Fibroblast of lung (primary cell): ENCODE measurements at regions not wholly inside any gene's neighbourhood (a gene's known extent, or its start where the extent isn't known, plus 50 kb on each side); places are given as distances from the start of the nearest gene placed in this dataset.

Experiments used
- DNase-seq, 2 donors: peaks; one replicate each; pipeline versions ENCODE4 v3.0.0 to v3.0.0-alpha.2; 2010; ENCODE audit warnings: low read depth in 2 of 2
- H2AFZ ChIP-seq: 2 replicates; pipeline ENCODE4 v1.5.1; 2012; ENCODE audit warnings: low read length, control low read depth, inconsistent platforms
- H3K27ac ChIP-seq: 2 replicates; pipeline ENCODE4 v1.5.1; 2011; ENCODE audit warnings: low read length, control low read depth; ENCODE audit not compliant: insufficient read depth
- H3K27me3 ChIP-seq: 2 replicates; pipeline ENCODE4 v1.5.1; 2011; ENCODE audit warnings: mild to moderate bottlenecking, low read length; ENCODE audit not compliant: control insufficient read depth, insufficient read depth
- H3K36me3 ChIP-seq: 2 replicates; pipeline ENCODE4 v1.5.1; 2011; ENCODE audit warnings: low read length; ENCODE audit not compliant: control insufficient read depth, insufficient read depth
- H3K4me1 ChIP-seq: 2 replicates; pipeline ENCODE4 v1.5.1; 2011; ENCODE audit warnings: low read length; ENCODE audit not compliant: control insufficient read depth, insufficient read depth; ENCODE audit errors: extremely low read depth
- H3K4me2 ChIP-seq: 2 replicates; pipeline ENCODE4 v1.5.1; 2011; ENCODE audit warnings: low read length, control low read depth; ENCODE audit not compliant: insufficient read depth; ENCODE audit errors: extremely low read depth
- H3K4me3 ChIP-seq, 4 experiments: fragments of 200-600 bp in 1 of 4; sonication (generic) in 1 of 4; replicated peaks in 1 of 4; 2 replicates each; pipeline ENCODE4 v1.5.1; 2011 to 2016; ENCODE audit warnings: low read length in 4 of 4, low read depth in 3 of 4, mild to moderate bottlenecking in 3 of 4, control low read depth in 2 of 4, inconsistent platforms in 1 of 4, mixed read lengths in 1 of 4; ENCODE audit not compliant: insufficient read depth in 1 of 4; ENCODE audit errors: control extremely low read depth in 1 of 4
- H3K79me2 ChIP-seq: 2 replicates; pipeline ENCODE4 v1.5.1; 2012; ENCODE audit warnings: mild to moderate bottlenecking, low read length, inconsistent platforms; ENCODE audit not compliant: control insufficient read depth, insufficient read depth
- H3K9ac ChIP-seq: 2 replicates; pipeline ENCODE4 v1.5.1; 2011; ENCODE audit warnings: mild to moderate bottlenecking, low read length, control low read depth; ENCODE audit not compliant: insufficient read depth
- H3K9me3 ChIP-seq: 2 replicates; pipeline ENCODE4 v1.5.1; 2012; ENCODE audit warnings: low read depth, low read length; ENCODE audit not compliant: control insufficient read depth, insufficient read depth
- H4K20me1 ChIP-seq: 2 replicates; pipeline ENCODE4 v1.5.1; 2011; ENCODE audit warnings: low read length; ENCODE audit not compliant: control insufficient read depth, insufficient read depth; ENCODE audit errors: extremely low read depth
- EZH2 ChIP-seq: IDR thresholded peaks from 2 replicates; pipeline ENCODE4 v1.5.1; 2012; ENCODE audit warnings: low read length, control low read depth, mild to moderate bottlenecking; ENCODE audit errors: missing control alignments
- TF ChIP-seq, protein P1 (sequence below), 2 donors: IDR thresholded peaks in 1 of 2; conservative IDR thresholded peaks in 1 of 2; 1 replicate in 1 of 2; 2 replicates in 1 of 2; pipeline ENCODE4 v1.5.1; 2011 to 2012; ENCODE audit warnings: low read length in 2 of 2, control low read depth in 1 of 2, inconsistent platforms in 1 of 2, low read depth in 1 of 2, mild to moderate bottlenecking in 1 of 2

DNA sequence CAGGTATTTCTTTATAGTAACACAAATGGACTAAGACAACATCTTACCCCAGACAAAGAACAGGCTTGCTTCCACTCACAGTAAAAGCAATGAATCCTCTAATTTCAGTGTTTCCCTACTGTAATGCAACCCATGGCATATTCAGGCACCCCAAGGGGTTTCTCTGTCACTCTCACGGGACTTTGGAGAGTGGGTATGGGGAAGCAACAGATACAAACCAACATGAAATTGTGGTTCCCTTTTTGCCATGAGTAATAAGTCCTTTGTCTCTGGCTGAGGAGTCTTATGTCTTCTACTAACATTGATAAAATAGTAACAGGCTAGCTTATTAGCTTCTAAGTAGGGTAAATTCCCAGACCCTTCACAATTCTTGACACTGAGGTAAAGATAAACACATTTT lies 51.4 kb upstream of the AOAH start:
- Histone ChIP-seq H3K4me3 (no peak overlapping the region), H3K9ac (no peak overlapping the region), H3K36me3 (no peaks in the 10 kb centered on the region), H2AFZ (no peak overlapping the region), H3K9me3 (no peaks in the 10 kb centered on the region), H3K4me2 (no peak overlapping the region), H3K4me1 (no peaks in the 10 kb centered on the region), H3K79me2 (no peaks in the 10 kb centered on the region), H3K27ac (no peak overlapping the region), H4K20me1 (no peaks in the 10 kb centered on the region), H3K27me3 (no peaks in the 10 kb centered on the region)
- no peak for DNase-seq
- no peak for TF ChIP-seq EZH2
- TF ChIP-seq, protein P1, sequence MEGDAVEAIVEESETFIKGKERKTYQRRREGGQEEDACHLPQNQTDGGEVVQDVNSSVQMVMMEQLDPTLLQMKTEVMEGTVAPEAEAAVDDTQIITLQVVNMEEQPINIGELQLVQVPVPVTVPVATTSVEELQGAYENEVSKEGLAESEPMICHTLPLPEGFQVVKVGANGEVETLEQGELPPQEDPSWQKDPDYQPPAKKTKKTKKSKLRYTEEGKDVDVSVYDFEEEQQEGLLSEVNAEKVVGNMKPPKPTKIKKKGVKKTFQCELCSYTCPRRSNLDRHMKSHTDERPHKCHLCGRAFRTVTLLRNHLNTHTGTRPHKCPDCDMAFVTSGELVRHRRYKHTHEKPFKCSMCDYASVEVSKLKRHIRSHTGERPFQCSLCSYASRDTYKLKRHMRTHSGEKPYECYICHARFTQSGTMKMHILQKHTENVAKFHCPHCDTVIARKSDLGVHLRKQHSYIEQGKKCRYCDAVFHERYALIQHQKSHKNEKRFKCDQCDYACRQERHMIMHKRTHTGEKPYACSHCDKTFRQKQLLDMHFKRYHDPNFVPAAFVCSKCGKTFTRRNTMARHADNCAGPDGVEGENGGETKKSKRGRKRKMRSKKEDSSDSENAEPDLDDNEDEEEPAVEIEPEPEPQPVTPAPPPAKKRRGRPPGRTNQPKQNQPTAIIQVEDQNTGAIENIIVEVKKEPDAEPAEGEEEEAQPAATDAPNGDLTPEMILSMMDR (conservative IDR thresholded peaks at IDR 0.05 in 1 of 2, IDR thresholded peaks at IDR 0.05 in 1 of 2; ENCODE audit: low read depth in 1 of 2, low read length in 2 of 2): no peak

DNA sequence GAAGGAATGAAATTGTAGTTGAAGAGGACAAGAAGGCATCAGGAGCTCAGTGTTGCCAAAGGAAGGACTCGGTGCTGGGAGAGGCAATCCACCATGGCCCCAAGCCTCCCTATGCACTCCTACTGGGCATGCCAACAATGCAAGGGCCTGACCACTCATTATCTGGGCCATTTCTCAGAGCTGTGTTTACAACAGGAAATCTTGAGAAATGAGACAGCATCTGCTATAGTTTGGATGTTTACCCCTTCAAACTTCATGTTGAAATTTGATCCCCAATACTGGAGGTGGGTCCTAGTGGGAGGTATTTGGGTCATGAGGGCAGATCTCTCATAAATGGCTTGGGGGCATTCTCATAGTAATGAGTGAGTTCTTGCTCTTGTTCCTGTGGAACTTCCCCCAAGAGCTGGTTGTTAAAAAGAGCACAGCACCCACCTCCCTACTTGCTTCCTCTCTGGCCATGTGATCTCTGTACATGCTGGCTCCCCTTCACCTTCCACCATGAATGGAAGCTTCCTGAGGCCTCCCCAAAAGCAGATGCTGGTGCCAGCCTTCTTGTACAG lies 50.8 kb upstream of the AOAH start:
- H3K4me2 ChIP-seq: no peak overlapping the region
- H3K27ac ChIP-seq: no peak overlapping the region
- no peak overlapping the region for H3K9ac ChIP-seq
- H4K20me1 ChIP-seq: no peaks in the 10 kb centered on the region
- H3K27me3 ChIP-seq: no peaks in the 10 kb centered on the region
- no peak overlapping the region for H3K4me3 ChIP-seq
- H3K79me2 ChIP-seq: no peaks in the 10 kb centered on the region
- H3K36me3 ChIP-seq: no peaks in the 10 kb centered on the region
- TF ChIP-seq, protein P1 (conservative IDR thresholded peaks at IDR 0.05 in 1 of 2, IDR thresholded peaks at IDR 0.05 in 1 of 2; ENCODE audit: low read depth in 1 of 2, low read length in 2 of 2): no peak
- TF ChIP-seq EZH2: no peak
- H2AFZ ChIP-seq: no peak overlapping the region
- H3K4me1 ChIP-seq: no peaks in the 10 kb centered on the region
- no peak for DNase-seq
- no peaks in the 10 kb centered on the region for H3K9me3 ChIP-seq
